ENCODE measurements at regions not wholly inside any gene's neighbourhood (a gene's known extent, or its start where the extent isn't known, plus 50 kb on each side); places are given as distances from the start of the nearest gene placed in this dataset.

DNA sequence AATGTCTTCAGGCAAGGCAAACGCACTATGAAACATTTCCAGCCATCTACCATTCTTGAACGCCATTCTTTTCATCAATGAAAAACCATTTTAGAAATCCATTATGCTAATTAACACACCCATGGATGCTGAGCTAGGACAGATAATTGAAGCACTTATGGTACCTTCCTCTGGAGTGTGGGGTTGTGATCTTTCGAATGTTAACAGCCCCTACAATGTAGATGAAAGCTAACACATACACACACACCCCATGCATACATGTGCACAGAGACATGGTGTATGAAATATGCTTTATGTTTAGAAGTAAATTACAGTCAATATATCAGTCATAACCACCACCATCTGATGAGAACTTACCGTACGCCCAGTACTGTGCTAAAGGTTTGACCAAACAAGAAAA lies 189.1 kb downstream of the SHQ1 start:
- Histone ChIP-seq H3K4me1 (peaks cover 23% of the 10 kb centered on the region), H3K9ac (no peak overlapping the region), H3K27me3 (no peaks in the 10 kb centered on the region), H2AFZ (replicated peaks) (no peak overlapping the region), H3K27ac (no peak overlapping the region), H3K4me2 (no peak overlapping the region), H3K9me3 (ENCODE audit: low read depth) (no peaks in the 10 kb centered on the region), H3K4me3 (no peak overlapping the region), H4K20me1 (ENCODE audit: low read depth) (no peaks in the 10 kb centered on the region), H3F3A (ENCODE audit: low read depth) (no peaks in the 10 kb centered on the region), H3K36me3 (no peaks in the 10 kb centered on the region), H3K79me2 (ENCODE audit: low read depth) (no peaks in the 10 kb centered on the region)
- Mint-ChIP-seq H3K9me3 (no peaks in the 10 kb centered on the region), H3K4me3 (no peak overlapping the region), H3K27ac (no peak overlapping the region), H3K27me3 (ENCODE audit: insufficient read depth, low read depth) (peaks cover 15% of the 10 kb centered on the region), H3K36me3 (no peaks in the 10 kb centered on the region), H3K4me1 (peaks cover 7% of the 10 kb centered on the region)
- TF ChIP-seq, protein P1, sequence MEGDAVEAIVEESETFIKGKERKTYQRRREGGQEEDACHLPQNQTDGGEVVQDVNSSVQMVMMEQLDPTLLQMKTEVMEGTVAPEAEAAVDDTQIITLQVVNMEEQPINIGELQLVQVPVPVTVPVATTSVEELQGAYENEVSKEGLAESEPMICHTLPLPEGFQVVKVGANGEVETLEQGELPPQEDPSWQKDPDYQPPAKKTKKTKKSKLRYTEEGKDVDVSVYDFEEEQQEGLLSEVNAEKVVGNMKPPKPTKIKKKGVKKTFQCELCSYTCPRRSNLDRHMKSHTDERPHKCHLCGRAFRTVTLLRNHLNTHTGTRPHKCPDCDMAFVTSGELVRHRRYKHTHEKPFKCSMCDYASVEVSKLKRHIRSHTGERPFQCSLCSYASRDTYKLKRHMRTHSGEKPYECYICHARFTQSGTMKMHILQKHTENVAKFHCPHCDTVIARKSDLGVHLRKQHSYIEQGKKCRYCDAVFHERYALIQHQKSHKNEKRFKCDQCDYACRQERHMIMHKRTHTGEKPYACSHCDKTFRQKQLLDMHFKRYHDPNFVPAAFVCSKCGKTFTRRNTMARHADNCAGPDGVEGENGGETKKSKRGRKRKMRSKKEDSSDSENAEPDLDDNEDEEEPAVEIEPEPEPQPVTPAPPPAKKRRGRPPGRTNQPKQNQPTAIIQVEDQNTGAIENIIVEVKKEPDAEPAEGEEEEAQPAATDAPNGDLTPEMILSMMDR (IDR thresholded peaks at IDR 0.05): no peak
- no peak for TF ChIP-seq EZH2 (IDR thresholded peaks at IDR 0.05)
- no peak for TF ChIP-seq EZH2phosphoT487 (IDR thresholded peaks at IDR 0.05)
- DNase-seq (ENCODE audit: low spot score): no peak

DNA sequence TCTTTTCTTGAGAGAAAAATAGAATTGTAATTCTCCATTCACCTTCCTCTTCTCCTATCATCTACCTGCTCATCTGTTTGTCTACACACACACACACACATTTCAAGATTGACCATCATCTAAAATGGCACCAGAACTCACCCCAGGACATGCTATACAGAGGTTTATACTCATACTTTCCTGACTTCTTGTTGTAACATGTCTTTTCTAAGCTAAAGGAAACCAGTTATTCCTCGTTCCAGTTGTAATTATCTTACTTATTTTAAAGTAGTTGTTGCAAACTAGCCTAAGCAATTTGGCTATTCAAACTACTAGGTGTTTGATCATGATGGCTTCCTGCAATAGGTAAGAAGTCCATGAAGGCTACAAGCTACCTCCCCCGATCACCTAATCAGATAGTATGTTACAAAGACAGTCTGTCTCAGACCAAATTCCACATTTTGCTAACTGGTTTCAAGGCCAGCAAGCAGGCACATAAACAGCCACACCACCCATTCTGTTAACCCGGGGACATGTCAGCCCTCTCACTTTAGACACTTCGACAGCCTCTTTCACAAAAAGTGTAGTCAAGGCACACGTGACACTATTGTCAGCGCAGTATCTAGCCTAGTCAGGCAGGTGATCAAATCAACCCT lies 189.7 kb downstream of the SHQ1 start:
- H3K79me2 ChIP-seq (ENCODE audit: low read depth): no peaks in the 10 kb centered on the region
- H3K9me3 ChIP-seq (ENCODE audit: low read depth): no peaks in the 10 kb centered on the region
- Mint-ChIP-seq H3K4me3 (no peak overlapping the region), H3K27ac (no peak overlapping the region), H3K27me3 (ENCODE audit: insufficient read depth, low read depth) (peaks cover 15% of the 10 kb centered on the region), H3K36me3 (no peaks in the 10 kb centered on the region), H3K9me3 (no peaks in the 10 kb centered on the region), H3K4me1 (peaks cover 7% of the 10 kb centered on the region)
- H2AFZ ChIP-seq (replicated peaks): no peak overlapping the region
- no peak overlapping the region for H3K4me3 ChIP-seq
- no peaks in the 10 kb centered on the region for H3K27me3 ChIP-seq
- H3K27ac ChIP-seq: no peak overlapping the region
- TF ChIP-seq, protein P1 (IDR thresholded peaks at IDR 0.05): no peak
- no peak for TF ChIP-seq EZH2 (IDR thresholded peaks at IDR 0.05)
- no peak for TF ChIP-seq EZH2phosphoT487 (IDR thresholded peaks at IDR 0.05)
- no peaks in the 10 kb centered on the region for H3K36me3 ChIP-seq
- no peaks in the 10 kb centered on the region for H3F3A ChIP-seq (ENCODE audit: low read depth)
- H3K9ac ChIP-seq: no peak overlapping the region
- peaks cover 23% of the 10 kb centered on the region for H3K4me1 ChIP-seq
- no peak for DNase-seq (ENCODE audit: low spot score)
- H3K4me2 ChIP-seq: no peak overlapping the region
- H4K20me1 ChIP-seq (ENCODE audit: low read depth): no peaks in the 10 kb centered on the region

DNA sequence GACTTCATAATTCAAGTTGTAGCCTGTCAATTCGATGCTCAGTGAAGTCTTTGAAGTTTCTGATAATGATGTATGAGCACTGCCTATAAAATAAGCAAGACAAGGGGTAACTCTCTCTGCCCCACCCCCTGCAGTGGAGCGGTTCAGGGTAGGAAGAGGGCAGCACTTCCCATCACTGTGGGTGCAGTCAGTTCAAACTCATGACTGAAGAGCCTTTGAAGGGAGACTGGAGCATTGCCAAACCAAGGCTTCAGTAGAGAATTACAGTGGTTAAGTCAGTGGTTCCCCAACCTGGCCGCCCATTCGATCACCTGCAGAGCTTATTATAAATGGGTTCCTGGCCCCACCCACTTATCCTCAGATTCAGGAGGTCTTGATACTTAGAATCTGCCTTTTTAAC lies 190.6 kb downstream of the SHQ1 start:
- Mint-ChIP-seq H3K27ac (no peak overlapping the region), H3K9me3 (no peaks in the 10 kb centered on the region), H3K4me3 (no peak overlapping the region)

More for the DNA sequence above, 190.6 kb downstream of the SHQ1 start:
- no peak overlapping the region for H3K27ac ChIP-seq
- no peaks in the 10 kb centered on the region for H3K9me3 ChIP-seq (ENCODE audit: low read depth)
- DNase-seq (ENCODE audit: low spot score): no peak
- no peak for TF ChIP-seq EZH2 (IDR thresholded peaks at IDR 0.05)
- no peak for TF ChIP-seq EZH2phosphoT487 (IDR thresholded peaks at IDR 0.05)
- TF ChIP-seq, protein P1 (IDR thresholded peaks at IDR 0.05): no peak
- H3K9ac ChIP-seq: no peak overlapping the region
- no peak overlapping the region for H3K4me2 ChIP-seq
- H2AFZ ChIP-seq (replicated peaks): no peak overlapping the region
- no peaks in the 10 kb centered on the region for H4K20me1 ChIP-seq (ENCODE audit: low read depth)
- peaks cover 7% of the 10 kb centered on the region for H3K4me1 Mint-ChIP-seq
- H3K79me2 ChIP-seq (ENCODE audit: low read depth): no peaks in the 10 kb centered on the region
- H3K4me3 ChIP-seq: no peak overlapping the region
- H3F3A ChIP-seq (ENCODE audit: low read depth): no peaks in the 10 kb centered on the region
- peaks cover 14% of the 10 kb centered on the region for H3K27me3 Mint-ChIP-seq (ENCODE audit: insufficient read depth, low read depth)
- no peaks in the 10 kb centered on the region for H3K36me3 Mint-ChIP-seq
- peaks cover 23% of the 10 kb centered on the region for H3K4me1 ChIP-seq
- no peaks in the 10 kb centered on the region for H3K36me3 ChIP-seq
- no peaks in the 10 kb centered on the region for H3K27me3 ChIP-seq
